NCI-H187 (cell line): ENCODE measurements at regions not wholly inside any gene's neighbourhood (a gene's known extent, or its start where the extent isn't known, plus 50 kb on each side); places are given as distances from the start of the nearest gene placed in this dataset.

Source experiments
- DNase-seq, 2 experiments: peaks; one replicate each; lab custom pipeline; 2025; lab: John Stamatoyannopoulos, UW

DNA sequence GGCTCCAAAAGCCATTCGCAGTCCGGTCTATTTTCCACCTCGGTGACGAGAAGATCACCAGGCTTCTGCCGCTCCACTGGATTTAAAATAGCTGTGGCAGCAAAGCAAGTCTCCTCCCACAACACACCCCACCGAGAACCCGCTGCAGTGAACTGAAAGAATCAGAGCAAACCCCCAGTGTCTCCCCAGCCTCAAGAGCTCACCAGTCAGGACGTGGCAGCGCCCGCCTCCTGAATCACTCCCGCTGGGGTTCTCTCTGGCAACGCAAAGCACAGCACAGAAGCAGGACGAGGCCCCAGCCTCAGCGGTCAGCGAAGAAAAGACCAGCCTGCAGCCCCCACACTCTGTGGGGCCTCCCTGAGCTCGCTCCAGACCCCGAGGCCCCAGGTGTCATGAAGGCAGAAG is 126.1 kb upstream of the PPP2R2D start:
- DNase-seq, result no peak

DNA sequence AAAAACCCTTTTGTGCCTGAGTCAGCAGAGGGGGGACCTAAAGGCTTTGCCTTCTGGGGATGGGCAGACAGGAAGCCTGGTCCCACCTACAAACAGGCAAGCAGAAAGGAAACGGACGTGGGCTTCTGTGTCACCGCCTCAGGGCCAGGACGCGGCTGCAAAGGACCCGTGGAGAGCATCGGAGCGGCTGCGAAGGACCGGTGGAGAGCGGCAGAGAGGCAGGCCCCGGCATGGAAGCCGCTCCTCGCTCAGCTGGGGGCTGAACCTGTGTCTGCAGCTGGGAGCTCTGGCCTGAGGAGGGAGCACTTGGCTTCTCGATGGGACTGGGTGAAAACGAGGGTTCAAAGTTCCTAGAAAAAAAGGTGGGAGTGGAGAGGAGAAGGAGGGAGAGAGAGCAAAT is 125.4 kb upstream of the PPP2R2D start:
- no peak for DNase-seq

DNA sequence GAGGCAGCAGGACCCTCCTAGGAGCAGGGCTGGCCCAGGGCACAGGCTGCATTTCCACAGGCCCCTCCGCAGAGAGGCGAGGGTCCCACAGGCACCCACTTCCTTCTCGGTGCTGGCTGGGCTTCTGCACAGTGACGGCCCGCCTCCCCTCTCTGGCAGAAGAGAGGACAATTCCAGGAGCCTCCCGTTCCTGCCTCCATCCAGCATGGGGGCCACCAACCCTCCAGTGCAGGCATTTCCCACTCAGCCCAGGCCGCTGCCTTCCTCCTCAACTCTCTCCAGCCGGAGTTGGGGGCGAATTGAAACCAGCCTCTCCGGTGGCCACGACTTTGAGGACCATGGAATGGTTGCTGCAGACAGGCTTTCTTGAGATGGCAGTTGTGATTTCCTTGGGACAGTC is 125.0 kb upstream of the PPP2R2D start:
- no peak for DNase-seq

DNA sequence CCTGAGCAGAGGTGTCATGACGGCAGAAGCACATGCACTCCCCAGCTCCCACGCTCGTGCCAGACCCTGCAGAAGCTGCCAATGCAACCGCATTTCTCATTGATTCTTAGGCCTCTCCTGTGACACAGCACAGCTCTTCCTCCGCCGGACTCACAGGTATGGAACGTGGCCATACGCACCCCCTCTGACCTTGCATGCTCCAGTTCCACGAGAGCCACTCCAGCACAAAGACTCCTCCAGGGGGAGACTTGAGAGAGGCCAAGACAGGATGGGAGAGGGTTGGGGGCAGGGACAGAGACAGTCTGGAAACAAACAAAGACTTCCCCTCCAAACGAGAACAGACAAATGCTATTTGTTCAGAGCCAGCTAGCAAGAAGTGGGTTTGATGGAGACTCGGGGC is 124.3 kb upstream of the PPP2R2D start:
- DNase-seq, result no peak

DNA sequence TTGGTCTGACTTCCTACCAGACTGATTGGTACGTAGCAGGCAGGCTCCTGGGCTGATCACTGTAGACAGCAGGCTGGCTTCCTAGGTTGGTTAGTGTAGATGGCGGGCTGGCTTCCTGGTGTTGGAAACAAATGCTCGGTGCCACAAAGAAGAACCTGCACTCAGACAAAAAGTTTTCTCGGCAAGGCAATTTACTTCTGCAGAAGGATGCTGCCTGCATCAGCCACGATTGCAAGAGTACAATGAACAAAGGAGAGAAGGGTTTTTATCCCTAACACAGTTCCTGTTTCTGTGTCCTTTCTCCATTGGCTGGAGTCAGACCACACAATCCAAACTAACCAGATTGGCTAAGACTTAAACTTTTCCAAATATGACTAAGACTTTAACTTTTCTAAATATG is 123.6 kb upstream of the PPP2R2D start:
- DNase-seq, result no peak

DNA sequence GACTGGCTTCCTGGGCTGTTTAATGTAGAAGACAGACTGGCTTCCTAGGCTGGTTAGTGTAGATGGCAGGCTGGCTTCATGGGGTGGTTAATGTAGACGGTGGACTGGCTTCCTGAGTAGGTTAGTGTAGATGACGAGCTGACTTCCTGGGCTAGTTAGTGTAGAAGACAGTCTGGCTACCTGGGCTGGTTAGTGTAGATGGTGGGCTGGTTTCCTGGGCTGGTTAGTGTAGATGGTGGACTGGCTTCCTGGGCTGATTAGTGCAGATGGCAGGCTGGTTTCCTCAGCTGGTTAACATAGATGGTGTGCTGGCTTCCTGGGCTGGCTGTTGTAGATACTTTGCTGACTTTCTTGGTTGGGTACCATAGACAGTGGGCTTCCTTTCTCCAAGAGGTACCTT is 122.9 kb upstream of the PPP2R2D start:
- no peak for DNase-seq

DNA sequence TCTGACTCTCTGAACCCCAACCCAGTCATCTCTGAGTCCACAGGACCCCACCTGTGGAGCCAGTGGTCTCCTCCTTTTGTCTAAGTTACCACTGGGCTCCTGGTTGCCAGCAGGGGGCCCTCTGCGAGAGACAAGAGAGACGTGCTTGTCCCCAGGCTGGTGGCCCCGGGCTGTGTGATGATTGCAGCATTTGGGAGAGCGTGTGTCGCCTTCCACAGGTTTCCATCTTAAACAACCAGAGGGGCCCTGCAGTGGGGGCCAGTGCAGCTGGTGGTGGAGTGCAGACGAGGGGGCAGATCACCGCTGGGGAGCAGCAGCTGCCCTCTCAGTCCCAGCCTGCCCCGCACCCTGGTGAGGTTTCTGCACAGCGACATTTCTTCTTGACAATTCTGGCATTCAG is 122.4 kb upstream of the PPP2R2D start:
- DNase-seq, result no peak

DNA sequence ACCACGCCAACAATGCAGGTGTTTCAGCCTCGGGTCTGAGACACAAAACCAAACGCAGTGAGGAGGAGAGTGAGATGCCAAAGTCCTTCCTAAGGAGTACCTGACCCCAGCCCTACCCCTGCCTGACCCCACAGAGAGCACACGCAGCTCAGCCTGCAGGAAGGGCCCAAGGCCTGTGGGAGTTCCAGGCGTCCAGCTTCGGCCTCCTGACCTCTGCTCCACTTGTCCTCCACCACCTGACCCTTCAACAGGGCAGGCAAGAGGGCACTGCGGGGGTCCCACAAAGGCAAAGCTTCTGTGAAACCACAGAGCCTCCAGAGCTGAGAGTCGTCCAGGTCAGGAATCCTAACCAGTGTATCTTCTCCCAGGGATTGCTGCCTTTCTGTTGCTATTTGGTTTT is 122.0 kb upstream of the PPP2R2D start:
- DNase-seq, result no peak

DNA sequence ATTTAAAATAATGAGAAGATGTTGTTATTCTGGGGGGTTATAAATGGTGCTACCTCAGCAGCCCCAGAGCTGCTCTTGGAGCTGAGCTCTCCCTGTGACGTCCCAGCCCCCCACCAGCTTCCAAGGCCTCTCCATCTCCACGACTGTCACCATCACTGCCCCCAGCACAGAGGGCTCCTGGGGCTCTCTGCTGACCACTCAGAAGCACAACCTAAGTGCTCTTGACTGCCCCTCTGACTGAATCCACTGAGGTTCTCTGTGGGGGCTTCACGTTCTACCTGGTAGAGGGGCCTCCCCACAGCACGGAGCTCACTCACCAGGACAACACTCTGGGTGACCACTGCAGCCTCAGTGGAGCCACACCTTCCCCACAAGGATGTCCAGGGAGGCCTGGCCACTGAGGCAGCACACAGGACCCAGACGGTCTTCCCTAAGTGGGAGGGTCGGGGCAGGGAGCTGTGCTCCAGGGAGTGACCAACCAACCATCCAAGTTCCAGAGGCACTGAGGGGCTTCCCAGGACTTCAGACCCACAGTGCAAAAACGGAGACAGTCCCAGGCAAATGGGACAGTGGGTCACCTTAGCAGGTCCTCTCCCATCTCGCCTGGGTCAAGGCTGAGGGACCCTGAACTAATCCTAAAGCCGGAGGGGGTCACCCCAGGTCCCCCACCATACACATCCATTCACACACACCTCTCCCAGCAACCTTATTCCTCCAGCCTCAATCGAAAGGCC is 121.0 kb upstream of the PPP2R2D start:
- no peak for DNase-seq

DNA sequence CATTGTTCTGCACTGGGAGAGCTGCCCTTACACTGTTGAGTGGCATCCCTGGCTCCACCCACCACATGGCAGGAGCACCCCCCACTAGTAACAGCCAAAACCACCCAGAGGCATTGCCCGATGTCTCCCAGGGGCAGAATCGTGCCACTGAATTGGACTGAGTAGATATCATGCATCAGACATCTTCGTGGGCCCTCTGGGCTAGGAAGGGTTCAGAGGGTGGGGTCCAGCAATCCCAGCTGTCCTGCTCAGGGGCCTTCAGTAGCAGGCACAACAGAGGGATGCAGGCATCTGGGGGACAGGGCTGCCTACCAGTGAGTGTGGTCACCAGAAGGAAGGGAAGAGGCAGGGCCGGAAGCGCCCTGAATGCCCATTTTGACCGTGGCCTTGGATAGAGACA is 119.7 kb upstream of the PPP2R2D start:
- no peak for DNase-seq

DNA sequence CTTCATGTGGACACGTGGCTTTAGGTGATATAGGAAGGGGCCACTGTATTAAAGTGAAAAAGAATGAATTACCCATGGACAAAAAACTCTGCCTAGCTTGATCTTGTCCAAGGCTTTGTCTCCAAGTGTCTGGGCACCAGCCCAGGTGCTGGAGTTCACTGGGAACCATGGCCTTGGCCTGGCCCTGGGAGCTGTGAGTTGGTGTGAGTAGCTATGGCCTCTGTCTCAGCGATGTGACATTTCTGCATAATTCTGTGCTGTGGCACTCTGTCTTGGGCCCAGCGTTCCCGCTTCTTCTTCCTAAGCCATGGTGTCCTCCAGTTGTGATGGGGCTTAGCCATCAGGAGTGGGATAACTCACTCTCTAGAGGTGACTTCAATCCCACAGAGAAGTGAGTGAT is 119.0 kb upstream of the PPP2R2D start:
- no peak for DNase-seq

DNA sequence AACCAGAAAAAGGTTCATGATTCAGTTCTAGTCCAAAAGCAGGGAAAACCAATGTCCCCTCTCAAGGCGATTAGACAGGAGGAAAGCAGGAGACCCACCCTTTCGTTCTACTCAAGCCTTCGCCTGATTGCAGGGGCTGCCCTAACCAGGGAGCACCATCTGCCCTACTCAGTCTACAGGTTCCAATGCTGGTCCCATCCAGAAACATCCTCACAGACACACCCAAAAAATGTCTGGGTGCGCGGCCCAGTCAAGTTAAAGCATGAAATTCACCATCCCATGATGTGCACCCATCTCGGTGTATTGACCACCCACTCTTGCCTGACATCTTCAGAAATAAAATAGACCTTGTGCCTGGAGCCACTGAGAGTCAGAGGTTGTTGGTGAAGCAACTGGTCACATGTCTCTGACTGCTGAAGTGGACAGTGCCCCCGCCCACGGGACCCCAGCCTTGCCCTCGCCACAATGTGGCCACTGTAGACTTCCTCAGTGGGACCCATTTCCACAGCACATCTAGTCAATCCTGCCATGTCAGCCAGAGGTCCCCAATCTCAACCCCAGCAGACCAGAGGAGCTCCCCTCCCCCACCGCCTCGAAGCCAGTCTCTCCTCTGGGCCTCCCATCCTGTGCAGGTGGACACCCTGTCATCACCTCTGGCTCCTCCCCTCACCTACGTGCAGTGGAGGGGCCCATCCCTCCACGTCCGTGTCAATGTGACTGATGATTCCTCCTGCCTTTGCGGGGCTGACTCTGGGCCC is 116.3 kb upstream of the PPP2R2D start:
- DNase-seq, result no peak

DNA sequence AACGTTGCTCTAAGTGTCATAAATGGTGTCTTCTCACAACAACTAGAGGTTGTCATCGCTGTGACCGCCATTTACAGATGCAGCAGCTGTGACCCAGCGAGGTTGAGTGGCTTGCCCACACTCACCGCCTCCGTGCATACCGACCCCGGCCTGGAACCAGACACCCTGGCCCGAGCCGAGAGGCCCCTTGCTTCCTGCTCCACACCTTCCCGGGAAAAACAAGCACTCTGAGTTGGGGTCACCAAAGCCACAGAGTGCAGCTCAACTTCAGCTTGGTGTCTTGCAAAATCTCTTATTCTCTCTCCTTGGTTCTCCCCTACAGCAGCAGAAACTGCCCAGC is 115.7 kb upstream of the PPP2R2D start:
- no peak for DNase-seq

DNA sequence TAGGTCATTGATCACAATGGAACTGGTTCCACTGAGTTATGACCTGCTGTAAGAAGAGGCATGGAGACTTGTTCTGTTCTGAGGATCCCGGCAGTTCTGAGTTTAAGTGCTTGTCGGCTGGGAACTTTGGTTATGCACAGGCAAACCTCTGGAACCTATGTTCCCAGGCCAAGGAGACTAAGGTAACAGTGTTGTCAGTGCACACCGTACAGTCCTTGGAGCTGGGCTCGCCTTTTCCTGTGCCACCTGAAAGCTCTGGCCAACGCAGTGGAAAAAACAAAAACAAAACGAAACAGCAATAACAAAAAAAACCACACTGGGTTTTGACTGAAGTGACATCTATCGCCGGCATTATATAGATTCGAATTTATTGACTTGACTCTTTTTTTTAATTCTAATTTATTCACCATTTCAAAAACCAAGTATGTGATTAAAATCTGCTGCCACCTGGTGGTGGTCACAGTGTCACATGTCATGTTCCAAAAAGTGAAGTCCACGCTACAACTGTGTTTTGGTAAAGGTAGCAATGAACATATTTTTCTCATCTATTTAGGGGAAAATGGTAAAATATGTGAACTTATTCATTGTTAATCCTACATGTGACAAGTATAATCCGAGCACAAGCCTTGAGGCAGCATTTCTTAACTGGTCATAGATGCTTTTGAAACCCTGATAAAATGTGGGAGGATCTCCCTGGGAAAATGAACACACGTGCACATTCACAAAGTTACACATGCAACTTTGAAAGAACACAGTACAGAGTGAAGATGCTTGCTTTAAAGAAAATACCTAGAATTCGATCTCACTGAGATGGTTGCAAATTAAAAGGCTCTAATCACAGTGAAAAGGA is 113.8 kb upstream of the PPP2R2D start:
- DNase-seq, result peak in 1 of 2 experiments; percentile 20

DNA sequence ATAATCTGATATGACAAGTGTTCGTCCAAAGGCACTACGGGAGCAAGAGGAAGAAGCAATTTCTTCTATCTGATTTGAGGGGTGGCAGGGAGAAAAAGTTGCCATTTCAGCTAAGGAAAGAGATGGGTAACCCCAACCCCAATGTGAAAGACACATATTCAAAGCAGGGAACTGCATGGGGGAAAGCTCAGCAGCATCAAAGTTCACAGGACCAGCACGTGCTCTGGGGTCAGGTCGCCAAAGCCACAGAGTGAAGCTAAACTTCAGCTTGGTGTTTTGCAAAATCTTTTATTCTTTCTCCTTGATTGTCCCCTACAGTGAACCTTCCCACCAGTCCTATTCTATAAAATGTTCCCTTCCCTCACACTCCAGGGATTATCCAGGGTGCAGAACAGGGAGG is 112.8 kb upstream of the PPP2R2D start:
- DNase-seq, result no peak

DNA sequence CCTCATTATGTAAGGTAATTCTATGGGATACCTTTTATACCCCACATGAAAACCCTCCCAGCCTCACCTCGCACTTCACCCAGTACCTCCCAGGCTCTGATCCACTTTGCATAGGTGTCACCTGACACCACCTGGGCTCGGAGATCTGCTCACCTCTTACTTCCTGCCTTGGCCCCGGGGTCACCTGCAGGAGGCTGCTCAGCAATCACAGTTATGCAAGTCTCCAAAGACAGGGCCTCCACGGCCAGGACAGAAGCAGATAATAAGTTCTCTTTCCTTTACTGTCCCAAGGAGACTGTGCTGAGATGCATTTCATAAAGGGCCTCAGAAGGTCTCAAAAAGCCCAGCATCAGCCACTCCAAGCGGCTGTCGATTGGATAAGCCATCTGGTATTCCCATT is 112.4 kb upstream of the PPP2R2D start:
- DNase-seq, result no peak

DNA sequence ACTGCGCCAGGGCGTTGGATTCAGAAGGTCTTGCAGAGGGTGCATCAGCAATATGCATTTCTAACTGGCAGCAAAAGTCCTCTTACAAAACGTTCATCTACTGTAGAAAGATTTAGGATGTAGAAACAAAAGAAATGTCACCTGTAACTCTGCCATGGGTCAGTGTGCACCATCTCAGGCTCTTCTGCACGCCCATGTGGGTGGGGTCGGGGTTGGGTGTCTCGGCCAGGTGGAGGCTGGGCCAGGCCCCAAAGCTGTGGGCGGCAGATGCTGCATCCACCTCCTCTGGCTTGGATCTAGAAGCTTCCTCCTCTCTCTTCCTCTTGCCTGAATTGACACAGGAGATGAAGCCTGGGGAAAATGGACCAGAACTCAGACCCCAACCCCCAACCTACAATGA is 111.3 kb upstream of the PPP2R2D start:
- no peak for DNase-seq

DNA sequence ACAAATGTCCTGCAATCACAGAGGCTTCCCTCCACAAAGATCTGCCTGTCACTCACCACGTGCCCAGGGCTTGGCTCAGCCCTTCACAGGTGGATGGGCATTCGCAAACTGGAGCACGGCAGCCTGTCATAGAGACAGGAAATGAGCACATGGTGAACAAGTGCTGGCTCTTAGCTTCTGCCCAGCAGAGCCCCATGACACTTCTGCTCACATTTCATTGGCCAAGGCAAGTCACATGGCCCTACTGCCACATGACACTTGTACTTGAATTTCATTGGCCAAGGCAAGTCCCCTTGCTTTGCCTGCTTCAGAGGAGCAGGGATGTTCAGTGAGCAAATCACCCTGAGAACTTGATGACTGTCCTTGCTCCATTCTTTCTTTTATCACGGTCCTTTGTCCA is 110.8 kb upstream of the PPP2R2D start:
- peak in 1 of 2 experiments; percentile 3 for DNase-seq

DNA sequence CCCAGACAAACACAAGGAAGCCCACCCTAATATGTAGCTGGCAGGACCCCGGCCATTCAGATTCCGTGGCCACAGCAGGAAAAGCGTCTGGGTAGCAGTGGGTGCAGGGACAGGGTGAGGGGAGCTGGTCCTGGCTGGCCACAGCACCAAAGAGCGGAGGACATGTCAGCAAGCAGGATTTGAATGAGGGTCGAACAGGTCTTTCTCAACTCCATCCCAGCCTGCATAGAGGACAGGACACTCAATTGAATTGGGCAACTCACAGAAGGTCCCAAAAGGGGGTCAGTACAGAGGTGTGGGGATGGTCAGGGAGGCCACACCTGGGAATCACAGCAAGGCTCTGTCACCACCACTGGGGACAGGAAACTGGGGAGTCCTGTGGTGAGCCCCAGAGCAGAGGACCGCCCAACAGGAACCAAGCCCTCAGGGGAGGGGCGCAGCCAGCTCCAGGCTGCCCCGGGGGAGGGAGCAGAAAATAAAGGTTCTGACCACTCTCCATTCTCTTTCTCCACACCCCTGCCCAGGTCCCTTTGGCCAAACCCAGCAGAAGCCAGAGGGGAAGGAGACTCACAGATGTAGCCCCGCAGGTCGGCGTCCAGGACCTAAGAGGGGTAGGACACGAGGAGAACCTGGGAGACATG is 108.7 kb upstream of the PPP2R2D start:
- DNase-seq, result no peak

DNA sequence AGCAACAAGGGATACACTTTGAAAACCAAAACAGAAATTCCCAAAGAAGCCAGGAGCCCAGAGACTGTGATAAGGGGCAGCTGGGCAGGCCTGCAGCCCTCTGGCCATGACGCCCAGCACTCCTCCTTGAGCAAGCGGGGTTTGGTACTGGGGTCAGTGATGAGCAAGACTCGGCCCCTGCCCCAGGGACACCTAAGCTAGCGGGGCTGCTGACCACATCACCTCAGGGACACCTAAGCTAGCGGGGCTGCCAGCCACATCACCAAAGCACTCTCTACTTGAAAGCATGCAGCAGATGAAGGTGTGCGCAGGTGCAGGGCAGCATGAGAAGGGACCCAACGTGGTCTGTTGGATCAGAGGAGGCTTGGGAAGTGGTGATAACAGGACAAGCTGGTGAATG is 108.0 kb upstream of the PPP2R2D start:
- DNase-seq, result no peak

DNA sequence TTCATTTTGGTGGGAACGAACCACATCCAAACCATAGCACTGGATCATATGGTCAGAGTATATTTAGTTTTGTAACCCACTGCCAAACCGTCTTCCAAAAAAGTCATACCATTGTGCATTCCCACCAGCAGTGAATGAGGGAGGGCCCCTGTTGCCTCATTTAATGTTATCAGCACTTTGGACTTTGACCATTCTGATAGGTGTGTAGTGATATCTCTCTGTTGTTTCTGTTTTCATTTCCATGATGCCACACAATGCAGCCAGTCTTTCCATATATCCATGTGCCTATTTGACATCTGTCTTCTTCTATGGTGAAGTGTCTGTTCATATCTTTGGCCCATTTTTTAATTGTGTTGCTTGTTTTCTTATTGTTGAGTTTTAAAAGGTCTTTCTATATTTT is 105.0 kb upstream of the PPP2R2D start:
- DNase-seq, result no peak

DNA sequence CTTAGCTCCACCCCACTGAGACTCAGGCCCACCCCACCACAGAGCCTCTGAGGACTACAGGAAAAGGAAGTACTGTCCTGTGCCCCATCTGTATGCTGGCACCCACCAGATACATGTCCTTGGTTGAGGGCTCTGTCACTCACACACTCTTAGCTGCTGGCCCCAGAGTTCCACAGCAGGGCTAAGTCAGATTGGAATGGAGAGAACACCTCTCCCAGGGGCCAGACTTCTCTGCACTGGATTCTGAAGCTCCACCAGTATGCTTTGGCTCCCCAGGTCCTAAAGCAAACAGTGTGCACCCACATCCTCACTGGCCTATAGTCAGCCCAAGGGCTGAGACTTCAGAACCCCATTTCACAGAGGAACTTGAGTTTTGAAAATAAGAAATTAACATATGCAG is 103.2 kb upstream of the PPP2R2D start:
- DNase-seq, result no peak

DNA sequence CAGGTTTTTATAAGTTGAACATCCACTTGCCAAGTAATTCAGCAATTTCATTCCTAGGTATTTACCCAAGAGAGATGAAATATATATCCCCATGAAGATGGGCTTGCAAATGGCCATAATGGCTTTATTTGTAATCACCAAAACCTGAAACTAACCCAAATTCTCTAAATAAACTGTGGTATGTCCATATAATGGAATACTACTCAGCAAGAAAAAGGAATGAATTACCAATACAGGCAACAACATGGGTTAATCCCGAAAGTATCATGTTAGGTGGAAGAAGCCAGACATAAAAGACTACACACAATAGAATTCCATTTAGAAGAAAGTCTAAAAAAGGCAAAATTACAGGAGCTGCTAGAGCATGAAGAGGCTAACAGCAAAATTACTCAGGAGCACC is 101.4 kb upstream of the PPP2R2D start:
- DNase-seq, result no peak
